ENCODE measurements at regions not wholly inside any gene's neighbourhood (a gene's known extent, or its start where the extent isn't known, plus 50 kb on each side); places are given as distances from the start of the nearest gene placed in this dataset.
"Not testable (repeated sequence)": the region's sequence is repeated elsewhere in the genome, so short reads cannot be mapped to it uniquely, and the experiment has no call there.

GRCh38 chr15:30824518-30825195 lies 79.1 kb upstream of the FAN1 start:
- TF ChIP-seq CTCF (IDR thresholded peaks at IDR 0.05; ENCODE audit: low read depth, low read length, poor library complexity, severe bottlenecking) (no peak), EZH2phosphoT487 (IDR thresholded peaks at IDR 0.05; ENCODE audit: borderline replicate concordance, low read length) (no peak)
- Histone ChIP-seq H3K9me2 (replicated peaks; ENCODE audit: control insufficient read depth, low read length) (no peaks in the 10 kb centered on the region), H4K20me1 (ENCODE audit: control insufficient read depth, insufficient read depth, low read depth, low read length) (no peaks in the 10 kb centered on the region), H3K79me2 (ENCODE audit: control insufficient read depth, low read length) (no peaks in the 10 kb centered on the region), H3K4me2 (ENCODE audit: low read length) (no peak overlapping the region), H3K27me3 (ENCODE audit: control insufficient read depth, low read length) (peaks cover 5% of the 10 kb centered on the region), H3K4me1 (ENCODE audit: control insufficient read depth, low read length) (no peaks in the 10 kb centered on the region), H3K4me3 (ENCODE audit: low read length) (no peak overlapping the region), H3K36me3 (ENCODE audit: control insufficient read depth, low read length) (no peaks in the 10 kb centered on the region), H3K9me3 (ENCODE audit: control insufficient read depth, insufficient read depth, low read length) (no peaks in the 10 kb centered on the region), H3K27ac (ENCODE audit: low read depth, low read length) (no peak overlapping the region), H3F3A (ENCODE audit: control insufficient read depth, insufficient read depth) (no peaks in the 10 kb centered on the region)

- H3K9me3 ChIP-seq (ENCODE audit: control insufficient read depth, insufficient read depth, low read length): no peaks in the 10 kb centered on the region
- H4K20me1 ChIP-seq (ENCODE audit: control insufficient read depth, insufficient read depth, low read depth, low read length): no peaks in the 10 kb centered on the region
- H3K4me2 ChIP-seq (ENCODE audit: low read length): no peak overlapping the region
- no peaks in the 10 kb centered on the region for H3K9me2 ChIP-seq (replicated peaks; ENCODE audit: control insufficient read depth, low read length)
- H3K4me3 ChIP-seq (ENCODE audit: low read length): no peak overlapping the region
- H3K36me3 ChIP-seq (ENCODE audit: control insufficient read depth, low read length): no peaks in the 10 kb centered on the region
- no peak overlapping the region for H3K27ac ChIP-seq (ENCODE audit: low read depth, low read length)
- TF ChIP-seq CTCF (IDR thresholded peaks at IDR 0.05; ENCODE audit: low read depth, low read length, poor library complexity, severe bottlenecking) (no peak), EZH2phosphoT487 (IDR thresholded peaks at IDR 0.05; ENCODE audit: borderline replicate concordance, low read length) (no peak)
- H3F3A ChIP-seq (ENCODE audit: control insufficient read depth, insufficient read depth): no peaks in the 10 kb centered on the region
- H3K79me2 ChIP-seq (ENCODE audit: control insufficient read depth, low read length): no peaks in the 10 kb centered on the region
- no peaks in the 10 kb centered on the region; the same call in 1 of the 2 replicates for H3K27me3 ChIP-seq (ENCODE audit: control insufficient read depth, low read length)
- H3K4me1 ChIP-seq (ENCODE audit: control insufficient read depth, low read length): no peaks in the 10 kb centered on the region
Observed at GRCh38 chr15:30827625-30828303, 76.0 kb upstream of the FAN1 start.

- H4K20me1 ChIP-seq (ENCODE audit: control insufficient read depth, insufficient read depth, low read depth, low read length); H3K9me2 ChIP-seq (replicated peaks; ENCODE audit: control insufficient read depth, low read length); H3K4me1 ChIP-seq (ENCODE audit: control insufficient read depth, low read length); H3K79me2 ChIP-seq (ENCODE audit: control insufficient read depth, low read length); H3K4me2 ChIP-seq (ENCODE audit: low read length); H3F3A ChIP-seq (ENCODE audit: control insufficient read depth, insufficient read depth); H3K27me3 ChIP-seq (ENCODE audit: control insufficient read depth, low read length); H3K27ac ChIP-seq (ENCODE audit: low read depth, low read length); H3K4me3 ChIP-seq (ENCODE audit: low read length); H3K9me3 ChIP-seq (ENCODE audit: control insufficient read depth, insufficient read depth, low read length); H3K36me3 ChIP-seq (ENCODE audit: control insufficient read depth, low read length): not testable (repeated sequence)
Observed at GRCh38 chr15:30828304-30828639, 75.4 kb upstream of the FAN1 start.

GRCh38 chr15:30830961-30831360 lies 72.8 kb upstream of the FAN1 start:
- no peaks in the 10 kb centered on the region for H3K4me1 ChIP-seq (ENCODE audit: control insufficient read depth, low read length)
- H3K4me2 ChIP-seq (ENCODE audit: low read length): no peak overlapping the region
- TF ChIP-seq EZH2phosphoT487 (IDR thresholded peaks at IDR 0.05; ENCODE audit: borderline replicate concordance, low read length) (no peak), CTCF (IDR thresholded peaks at IDR 0.05; ENCODE audit: low read depth, low read length, poor library complexity, severe bottlenecking) (no peak)
- H3F3A ChIP-seq (ENCODE audit: control insufficient read depth, insufficient read depth): no peaks in the 10 kb centered on the region
- H3K4me3 ChIP-seq (ENCODE audit: low read length): no peak overlapping the region
- no peaks in the 10 kb centered on the region for H3K36me3 ChIP-seq (ENCODE audit: control insufficient read depth, low read length)
- no peaks in the 10 kb centered on the region for H3K27me3 ChIP-seq (ENCODE audit: control insufficient read depth, low read length)
- H3K9me3 ChIP-seq (ENCODE audit: control insufficient read depth, insufficient read depth, low read length): no peaks in the 10 kb centered on the region
- H3K27ac ChIP-seq (ENCODE audit: low read depth, low read length): no peak overlapping the region
- no peaks in the 10 kb centered on the region for H3K9me2 ChIP-seq (replicated peaks; ENCODE audit: control insufficient read depth, low read length)
- H3K79me2 ChIP-seq (ENCODE audit: control insufficient read depth, low read length): no peaks in the 10 kb centered on the region
- no peaks in the 10 kb centered on the region for H4K20me1 ChIP-seq (ENCODE audit: control insufficient read depth, insufficient read depth, low read depth, low read length)

- H3K36me3 ChIP-seq (ENCODE audit: control insufficient read depth, low read length); H3K4me2 ChIP-seq (ENCODE audit: low read length); H3K4me3 ChIP-seq (ENCODE audit: low read length); H3K4me1 ChIP-seq (ENCODE audit: control insufficient read depth, low read length); H3K27me3 ChIP-seq (ENCODE audit: control insufficient read depth, low read length); H3K9me2 ChIP-seq (replicated peaks; ENCODE audit: control insufficient read depth, low read length); H4K20me1 ChIP-seq (ENCODE audit: control insufficient read depth, insufficient read depth, low read depth, low read length); H3K9me3 ChIP-seq (ENCODE audit: control insufficient read depth, insufficient read depth, low read length); H3K27ac ChIP-seq (ENCODE audit: low read depth, low read length); H3F3A ChIP-seq (ENCODE audit: control insufficient read depth, insufficient read depth); H3K79me2 ChIP-seq (ENCODE audit: control insufficient read depth, low read length): not testable (repeated sequence)
Observed at GRCh38 chr15:30833379-30833778, 70.3 kb upstream of the FAN1 start.

GRCh38 chr15:30841639-30842038 lies 62.1 kb upstream of the FAN1 start:
- H3K4me2 ChIP-seq (ENCODE audit: low read length); H3K27me3 ChIP-seq (ENCODE audit: control insufficient read depth, low read length); H3K9me3 ChIP-seq (ENCODE audit: control insufficient read depth, insufficient read depth, low read length); H4K20me1 ChIP-seq (ENCODE audit: control insufficient read depth, insufficient read depth, low read depth, low read length); H3K79me2 ChIP-seq (ENCODE audit: control insufficient read depth, low read length); H3K4me3 ChIP-seq (ENCODE audit: low read length); H3K36me3 ChIP-seq (ENCODE audit: control insufficient read depth, low read length); H3K9me2 ChIP-seq (replicated peaks; ENCODE audit: control insufficient read depth, low read length); H3K27ac ChIP-seq (ENCODE audit: low read depth, low read length); H3F3A ChIP-seq (ENCODE audit: control insufficient read depth, insufficient read depth): not testable (repeated sequence)
- H3K4me1 ChIP-seq (ENCODE audit: control insufficient read depth, low read length): peaks cover 10% of the 10 kb centered on the region
